PFSK-1 (cell line): ENCODE measurements at regions not wholly inside any gene's neighbourhood (a gene's known extent, or its start where the extent isn't known, plus 50 kb on each side); places are given as distances from the start of the nearest gene placed in this dataset.

Source experiments
- FOXP2 ChIP-seq: optimal IDR thresholded peaks from 2 replicates; pipeline ENCODE3; 2011; ENCODE audit warnings: borderline replicate concordance, control low read depth, inconsistent platforms; ENCODE audit not compliant: insufficient read depth; ENCODE audit errors: extremely low read length, extremely low read depth
- POLR2AphosphoS5 ChIP-seq: IDR thresholded peaks from 2 replicates; pipeline ENCODE4 v1.6.1; 2012; ENCODE audit warnings: low read depth, mild to moderate bottlenecking, control low read depth, low read length, moderate library complexity
- SIN3A ChIP-seq: IDR thresholded peaks from 2 replicates; pipeline ENCODE4 v1.6.1; 2012; ENCODE audit warnings: mild to moderate bottlenecking, low read length, moderate library complexity, borderline replicate concordance; ENCODE audit not compliant: insufficient read depth
- TAF1 ChIP-seq: IDR thresholded peaks from 2 replicates; pipeline ENCODE4 v1.6.1; 2012; ENCODE audit warnings: low read length, control low read depth, borderline replicate concordance; ENCODE audit not compliant: insufficient read depth
- TF ChIP-seq, protein P1 (sequence below), 2 experiments: IDR thresholded peaks; 2 replicates each; pipeline versions ENCODE4 v1.6.1 to v1.8.0; 2011 to 2012; ENCODE audit warnings: low read depth in 2 of 2, low read length in 2 of 2, control low read depth in 1 of 2, inconsistent platforms in 1 of 2, mild to moderate bottlenecking in 1 of 2, moderate library complexity in 1 of 2; ENCODE audit not compliant: insufficient read depth in 1 of 2

GRCh38 chr10:104563051-104563450 is 78.0 kb upstream of the SORCS3 start:
- TF ChIP-seq TAF1 (no peak), POLR2AphosphoS5 (no peak), SIN3A (no peak), FOXP2 (no peak)
- TF ChIP-seq, protein P1, sequence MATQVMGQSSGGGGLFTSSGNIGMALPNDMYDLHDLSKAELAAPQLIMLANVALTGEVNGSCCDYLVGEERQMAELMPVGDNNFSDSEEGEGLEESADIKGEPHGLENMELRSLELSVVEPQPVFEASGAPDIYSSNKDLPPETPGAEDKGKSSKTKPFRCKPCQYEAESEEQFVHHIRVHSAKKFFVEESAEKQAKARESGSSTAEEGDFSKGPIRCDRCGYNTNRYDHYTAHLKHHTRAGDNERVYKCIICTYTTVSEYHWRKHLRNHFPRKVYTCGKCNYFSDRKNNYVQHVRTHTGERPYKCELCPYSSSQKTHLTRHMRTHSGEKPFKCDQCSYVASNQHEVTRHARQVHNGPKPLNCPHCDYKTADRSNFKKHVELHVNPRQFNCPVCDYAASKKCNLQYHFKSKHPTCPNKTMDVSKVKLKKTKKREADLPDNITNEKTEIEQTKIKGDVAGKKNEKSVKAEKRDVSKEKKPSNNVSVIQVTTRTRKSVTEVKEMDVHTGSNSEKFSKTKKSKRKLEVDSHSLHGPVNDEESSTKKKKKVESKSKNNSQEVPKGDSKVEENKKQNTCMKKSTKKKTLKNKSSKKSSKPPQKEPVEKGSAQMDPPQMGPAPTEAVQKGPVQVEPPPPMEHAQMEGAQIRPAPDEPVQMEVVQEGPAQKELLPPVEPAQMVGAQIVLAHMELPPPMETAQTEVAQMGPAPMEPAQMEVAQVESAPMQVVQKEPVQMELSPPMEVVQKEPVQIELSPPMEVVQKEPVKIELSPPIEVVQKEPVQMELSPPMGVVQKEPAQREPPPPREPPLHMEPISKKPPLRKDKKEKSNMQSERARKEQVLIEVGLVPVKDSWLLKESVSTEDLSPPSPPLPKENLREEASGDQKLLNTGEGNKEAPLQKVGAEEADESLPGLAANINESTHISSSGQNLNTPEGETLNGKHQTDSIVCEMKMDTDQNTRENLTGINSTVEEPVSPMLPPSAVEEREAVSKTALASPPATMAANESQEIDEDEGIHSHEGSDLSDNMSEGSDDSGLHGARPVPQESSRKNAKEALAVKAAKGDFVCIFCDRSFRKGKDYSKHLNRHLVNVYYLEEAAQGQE (IDR thresholded peaks at IDR 0.05; ENCODE audit: insufficient read depth in 1 of 2, low read depth in 2 of 2, low read length in 2 of 2), result no peak

DNA sequence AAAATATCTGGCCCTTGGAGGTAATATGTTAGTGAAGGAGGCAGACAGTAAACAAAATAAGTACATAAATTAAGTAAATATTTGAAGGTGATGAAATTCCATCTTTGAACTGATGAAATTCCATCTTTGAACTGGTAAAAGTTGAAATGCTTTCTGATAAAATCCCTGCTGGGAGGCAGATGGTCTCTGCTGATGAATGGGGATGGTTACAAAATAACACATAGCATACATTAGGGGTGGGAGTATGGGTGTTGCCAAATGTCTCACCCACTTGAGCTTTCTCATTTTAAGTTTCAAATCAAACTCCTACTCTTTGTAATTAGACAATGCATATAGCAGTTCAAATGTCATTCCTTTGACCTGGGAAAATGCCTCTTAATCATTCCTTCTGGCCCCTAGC is 77.5 kb upstream of the SORCS3 start:
- TF ChIP-seq FOXP2 (no peak), POLR2AphosphoS5 (no peak), SIN3A (no peak), TAF1 (no peak)
- TF ChIP-seq, protein P1 (IDR thresholded peaks at IDR 0.05; ENCODE audit: insufficient read depth in 1 of 2, low read depth in 2 of 2, low read length in 2 of 2), result no peak

DNA sequence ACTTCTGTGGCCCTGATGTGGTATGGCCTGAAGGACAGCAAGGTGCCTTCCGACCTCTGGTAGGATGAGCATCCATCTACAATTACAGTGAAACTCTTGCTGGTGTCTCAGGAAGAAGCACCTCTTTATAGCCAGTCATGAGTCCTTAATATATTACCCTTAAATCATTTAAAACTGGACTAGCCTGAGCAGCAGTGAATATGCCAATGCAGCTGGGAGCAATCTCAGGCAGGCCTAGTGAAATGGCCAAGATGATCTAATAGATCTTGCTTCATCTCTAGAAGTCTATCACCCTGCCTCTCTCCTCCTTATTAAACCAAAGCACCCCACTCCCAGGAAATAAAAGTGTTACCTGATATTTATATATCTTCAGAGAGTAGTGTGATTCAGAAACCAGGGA is 66.7 kb upstream of the SORCS3 start:
- TF ChIP-seq SIN3A (no peak), POLR2AphosphoS5 (no peak), FOXP2 (no peak), TAF1 (no peak)
- TF ChIP-seq, protein P1 (IDR thresholded peaks at IDR 0.05; ENCODE audit: insufficient read depth in 1 of 2, low read depth in 2 of 2, low read length in 2 of 2), result no peak

DNA sequence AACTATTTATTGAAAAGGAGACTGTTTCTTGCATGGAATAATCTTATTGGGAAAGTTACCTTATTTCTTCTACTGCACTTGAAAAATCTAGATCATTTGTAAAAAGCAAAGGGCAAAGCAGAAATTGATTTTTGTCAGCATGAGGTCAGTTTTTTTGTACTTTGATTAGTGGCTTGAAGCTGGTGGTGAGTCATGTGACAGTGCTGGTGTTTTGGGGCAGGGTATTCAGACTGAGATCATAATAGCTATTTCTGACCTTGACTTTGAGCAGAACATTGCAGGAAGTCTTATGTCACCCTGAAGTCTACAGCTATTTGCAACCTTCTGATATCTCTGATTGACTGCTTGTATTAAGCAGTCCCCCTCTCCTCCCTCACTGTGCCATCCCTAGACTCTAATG is 66.3 kb upstream of the SORCS3 start:
- TF ChIP-seq SIN3A (no peak), FOXP2 (no peak), TAF1 (no peak), POLR2AphosphoS5 (no peak)

- TF ChIP-seq TAF1, result no peak
- TF ChIP-seq, protein P1 (IDR thresholded peaks at IDR 0.05; ENCODE audit: insufficient read depth in 1 of 2, low read depth in 2 of 2, low read length in 2 of 2), result no peak
- no peak for TF ChIP-seq SIN3A
- no peak for TF ChIP-seq POLR2AphosphoS5
Observed at GRCh38 chr10:104576611-104577010, 64.5 kb upstream of the SORCS3 start.
